Stimulated activated CD8-positive, alpha-beta memory T cell treated with anti-CD3 and anti-CD28 coated beads, Interleukin-12 subunit alpha, Interleukin-12 subunit beta, amount 100 ng/mL, for 24 hours (primary cell): ENCODE measurements at regions not wholly inside any gene's neighbourhood (a gene's known extent, or its start where the extent isn't known, plus 50 kb on each side); places are given as distances from the start of the nearest gene placed in this dataset.

Experiments used
- DNase-seq: peaks from one replicate; pipeline ENCODE4 v3.0.0-alpha.2; 2020; ENCODE audit errors: extremely low read depth

- DNase-seq, result no peak
Measured at GRCh38 chr3:71854706-71855105, 69.8 kb upstream of the PROK2 start.

GRCh38 chr3:71854096-71854495 is 69.1 kb upstream of the PROK2 start:
- no peak for DNase-seq

GRCh38 chr3:71851878-71852277 is 66.9 kb upstream of the PROK2 start:
- no peak for DNase-seq

- DNase-seq, result no peak
Measured at GRCh38 chr3:71850654-71851053, 65.7 kb upstream of the PROK2 start.

GRCh38 chr3:71849681-71850080 is 64.7 kb upstream of the PROK2 start:
- no peak for DNase-seq

- no peak for DNase-seq
Measured at GRCh38 chr3:71847794-71848193, 62.8 kb upstream of the PROK2 start.

GRCh38 chr3:71846185-71846584 is 61.2 kb upstream of the PROK2 start:
- DNase-seq, result no peak

GRCh38 chr3:71843071-71843470 is 58.1 kb upstream of the PROK2 start:
- no peak for DNase-seq

- DNase-seq, result no peak
Measured at GRCh38 chr3:71838406-71838805, 53.5 kb upstream of the PROK2 start.
